ENCODE measurements at regions not wholly inside any gene's neighbourhood (a gene's known extent, or its start where the extent isn't known, plus 50 kb on each side); places are given as distances from the start of the nearest gene placed in this dataset.

- TF ChIP-seq EZH2 (IDR thresholded peaks at IDR 0.05; ENCODE audit: insufficient read depth, poor library complexity, severe bottlenecking) (no peak), EZH2phosphoT487 (IDR thresholded peaks at IDR 0.05; ENCODE audit: insufficient read depth, low read depth) (no peak)
Observed at GRCh38 chr6:140872885-140873284, 1259.8 kb upstream of the GJE1 start.

Measured in GM23248 (cell line).